ENCODE measurements at regions not wholly inside any gene's neighbourhood (a gene's known extent, or its start where the extent isn't known, plus 50 kb on each side); places are given as distances from the start of the nearest gene placed in this dataset.

DNA sequence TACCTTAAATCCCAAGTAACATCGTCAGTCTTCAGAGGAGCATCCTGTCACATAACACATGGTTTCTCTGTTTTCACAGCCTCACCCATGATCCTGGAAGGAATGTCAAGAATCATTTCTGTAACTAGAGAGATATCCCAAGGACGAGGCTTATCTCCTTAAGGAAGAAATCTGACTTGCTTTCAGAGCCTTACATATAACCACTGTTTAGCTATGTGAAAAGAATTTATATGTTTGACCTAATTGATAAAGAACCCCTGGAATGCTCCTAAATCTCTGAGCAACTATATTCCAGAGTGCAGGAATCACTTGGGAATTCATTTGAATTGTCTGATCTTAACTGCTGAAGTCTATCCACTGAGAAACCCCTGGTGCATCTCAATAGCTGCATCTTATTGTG, 243.1 kb downstream of the ALDH8A1 start:
- no peaks in the 10 kb centered on the region for H3K36me3 Mint-ChIP-seq (ENCODE audit: low read depth)
- no peak overlapping the region for H3K27ac Mint-ChIP-seq
- ATAC-seq (ENCODE audit: low read depth) (no peak), DNase-seq (no peak)
- TF ChIP-seq, protein P1, sequence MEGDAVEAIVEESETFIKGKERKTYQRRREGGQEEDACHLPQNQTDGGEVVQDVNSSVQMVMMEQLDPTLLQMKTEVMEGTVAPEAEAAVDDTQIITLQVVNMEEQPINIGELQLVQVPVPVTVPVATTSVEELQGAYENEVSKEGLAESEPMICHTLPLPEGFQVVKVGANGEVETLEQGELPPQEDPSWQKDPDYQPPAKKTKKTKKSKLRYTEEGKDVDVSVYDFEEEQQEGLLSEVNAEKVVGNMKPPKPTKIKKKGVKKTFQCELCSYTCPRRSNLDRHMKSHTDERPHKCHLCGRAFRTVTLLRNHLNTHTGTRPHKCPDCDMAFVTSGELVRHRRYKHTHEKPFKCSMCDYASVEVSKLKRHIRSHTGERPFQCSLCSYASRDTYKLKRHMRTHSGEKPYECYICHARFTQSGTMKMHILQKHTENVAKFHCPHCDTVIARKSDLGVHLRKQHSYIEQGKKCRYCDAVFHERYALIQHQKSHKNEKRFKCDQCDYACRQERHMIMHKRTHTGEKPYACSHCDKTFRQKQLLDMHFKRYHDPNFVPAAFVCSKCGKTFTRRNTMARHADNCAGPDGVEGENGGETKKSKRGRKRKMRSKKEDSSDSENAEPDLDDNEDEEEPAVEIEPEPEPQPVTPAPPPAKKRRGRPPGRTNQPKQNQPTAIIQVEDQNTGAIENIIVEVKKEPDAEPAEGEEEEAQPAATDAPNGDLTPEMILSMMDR (IDR thresholded peaks at IDR 0.05) = no peak
- intact Hi-C loops (cut with micrococcal nuclease) = no loop called here
- CTCF ChIA-PET = no interaction called here
- no peaks in the 10 kb centered on the region for H3K9me3 Mint-ChIP-seq
- peaks cover 22% of the 10 kb centered on the region for H3K27me3 Mint-ChIP-seq
- H3K4me3 Mint-ChIP-seq = no peak overlapping the region
- H3K4me1 Mint-ChIP-seq = no peaks in the 10 kb centered on the region
- POLR2A ChIA-PET = no interaction called here

DNA sequence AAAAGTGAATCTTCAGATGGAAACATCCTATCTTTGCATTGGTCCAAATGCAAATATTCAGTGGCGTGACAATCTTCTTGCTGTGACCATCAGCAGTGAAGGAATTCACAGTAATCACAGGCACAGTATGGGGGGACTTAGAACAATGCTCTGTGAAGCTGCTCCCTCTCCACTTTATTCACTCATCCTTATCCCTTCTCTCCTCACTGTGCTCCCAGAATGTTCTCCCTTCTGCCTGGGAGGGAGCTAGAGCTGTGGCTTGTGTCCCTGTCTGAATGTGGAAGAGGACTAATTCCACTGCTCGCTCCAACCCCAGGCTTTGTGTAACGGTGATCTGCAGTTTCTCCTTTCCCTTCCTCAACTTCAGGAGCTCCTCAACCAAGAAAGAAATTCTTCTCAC, 243.7 kb downstream of the ALDH8A1 start:
- ATAC-seq (ENCODE audit: low read depth) = no peak
- intact Hi-C loops (cut with micrococcal nuclease) = no loop called here
- Mint-ChIP-seq H3K27me3 (peaks cover 22% of the 10 kb centered on the region), H3K27ac (no peak overlapping the region), H3K36me3 (ENCODE audit: low read depth) (no peaks in the 10 kb centered on the region), H3K4me3 (no peak overlapping the region), H3K9me3 (no peaks in the 10 kb centered on the region), H3K4me1 (no peaks in the 10 kb centered on the region)
- DNase-seq = no peak
- TF ChIP-seq, protein P1 (IDR thresholded peaks at IDR 0.05) = no peak
- POLR2A ChIA-PET = no interaction called here
- CTCF ChIA-PET = no interaction called here

DNA sequence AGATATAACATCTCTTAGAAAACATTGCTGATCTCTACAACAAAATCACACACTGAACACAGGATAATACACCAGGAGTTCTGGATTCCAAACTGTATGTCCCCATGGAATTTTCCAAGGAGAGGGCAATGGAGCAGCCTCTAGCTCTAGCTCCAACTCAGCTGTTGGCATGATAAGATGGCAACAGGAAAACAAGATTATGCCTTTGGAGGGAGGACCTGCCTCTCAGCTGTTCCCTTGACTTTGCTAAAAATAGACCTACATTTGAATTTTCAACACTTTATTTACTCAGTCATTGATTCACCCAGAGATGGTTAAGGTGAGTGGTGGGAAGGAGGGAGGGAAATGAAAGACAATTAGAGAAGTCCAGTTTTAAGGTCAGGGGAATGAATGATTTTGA, 246.7 kb downstream of the ALDH8A1 start:
- H3K36me3 Mint-ChIP-seq (ENCODE audit: low read depth) = no peaks in the 10 kb centered on the region
- H3K9me3 Mint-ChIP-seq = no peaks in the 10 kb centered on the region
- no peak for ATAC-seq (ENCODE audit: low read depth)
- intact Hi-C loops (cut with micrococcal nuclease) = no loop called here
- ChIA-PET POLR2A (no interaction called here), CTCF (no interaction called here)
- H3K4me1 Mint-ChIP-seq = no peaks in the 10 kb centered on the region
- peaks cover 12% of the 10 kb centered on the region for H3K27me3 Mint-ChIP-seq
- H3K27ac Mint-ChIP-seq = no peak overlapping the region
- no peak overlapping the region for H3K4me3 Mint-ChIP-seq
- no peak for DNase-seq
- TF ChIP-seq, protein P1 (IDR thresholded peaks at IDR 0.05) = no peak

DNA sequence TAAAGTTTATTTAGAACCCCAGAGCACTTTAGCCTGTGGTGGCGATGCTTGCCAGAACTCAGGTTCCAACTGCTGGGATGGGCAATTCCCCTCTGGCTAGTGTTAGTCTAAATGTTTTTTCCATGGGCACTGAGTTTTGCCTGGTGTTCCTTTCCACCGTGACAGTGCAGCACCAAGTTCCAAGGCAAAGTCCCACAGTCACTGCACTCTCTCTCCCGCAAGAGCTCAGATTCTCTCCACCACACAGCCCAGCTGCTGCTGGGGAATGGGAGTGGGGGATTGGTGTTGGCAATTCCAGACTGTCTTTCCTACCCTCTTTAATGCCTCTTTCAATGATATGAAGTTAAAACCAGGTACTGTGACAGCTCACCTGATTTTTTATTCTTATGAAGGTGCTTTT, 247.6 kb downstream of the ALDH8A1 start:
- TF ChIP-seq, protein P1 (IDR thresholded peaks at IDR 0.05) = no peak
- no peaks in the 10 kb centered on the region for H3K36me3 Mint-ChIP-seq (ENCODE audit: low read depth)
- no peaks in the 10 kb centered on the region for H3K9me3 Mint-ChIP-seq
- no peaks in the 10 kb centered on the region for H3K4me1 Mint-ChIP-seq
- peaks cover 10% of the 10 kb centered on the region for H3K27me3 Mint-ChIP-seq
- POLR2A ChIA-PET = no interaction called here
- CTCF ChIA-PET = no interaction called here
- intact Hi-C loops (cut with micrococcal nuclease) = no loop called here
- DNase-seq (no peak), ATAC-seq (ENCODE audit: low read depth) (no peak)
- no peak overlapping the region for H3K4me3 Mint-ChIP-seq
- no peak overlapping the region for H3K27ac Mint-ChIP-seq

DNA sequence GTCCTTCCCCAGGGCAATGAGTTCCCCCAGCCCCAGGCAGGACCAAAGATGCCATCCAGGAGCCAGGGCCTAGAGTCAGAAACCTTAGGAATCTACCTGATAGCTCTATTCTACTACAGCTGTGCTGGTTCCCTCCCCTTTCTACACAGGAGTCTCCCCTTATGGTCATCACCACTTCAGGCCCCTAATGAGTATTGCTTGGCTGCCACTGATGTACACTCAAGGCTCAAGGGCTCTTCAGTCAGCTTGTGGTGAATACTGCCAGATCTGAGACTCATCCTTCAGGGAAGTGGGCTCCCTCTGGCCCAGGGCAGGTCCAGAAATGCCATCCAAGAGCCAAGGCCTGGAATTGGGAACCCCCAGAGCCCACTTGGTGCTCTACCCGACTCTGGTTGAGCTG, 248.6 kb downstream of the ALDH8A1 start:
- Mint-ChIP-seq H3K4me3 (no peak overlapping the region), H3K27me3 (peaks cover 7% of the 10 kb centered on the region), H3K36me3 (ENCODE audit: low read depth) (no peaks in the 10 kb centered on the region), H3K4me1 (no peaks in the 10 kb centered on the region), H3K9me3 (no peaks in the 10 kb centered on the region), H3K27ac (no peak overlapping the region)
- TF ChIP-seq, protein P1 (IDR thresholded peaks at IDR 0.05) = no peak
- ChIA-PET POLR2A (no interaction called here), CTCF (no interaction called here)
- intact Hi-C loops (cut with micrococcal nuclease) = no loop called here
- DNase-seq = no peak
- no peak for ATAC-seq (ENCODE audit: low read depth)
